COR-L47 (cell line): ENCODE measurements at regions not wholly inside any gene's neighbourhood (a gene's known extent, or its start where the extent isn't known, plus 50 kb on each side); places are given as distances from the start of the nearest gene placed in this dataset.
"Not testable (repeated sequence)": the region's sequence is repeated elsewhere in the genome, so short reads cannot be mapped to it uniquely, and the experiment has no call there.

Source experiments
- DNase-seq: peaks from one replicate; lab custom pipeline; 2025; lab: John Stamatoyannopoulos, UW

- no peak for DNase-seq
Observed at GRCh38 chr10:101280511-101280910, 51.2 kb upstream of the LBX1 start.

GRCh38 chr10:101280921-101281320 lies 51.7 kb upstream of the LBX1 start:
- not testable (repeated sequence) for DNase-seq

GRCh38 chr10:101282947-101283346 lies 53.7 kb upstream of the LBX1 start:
- DNase-seq: no peak

- DNase-seq: no peak
Observed at GRCh38 chr10:101283762-101284100, 54.5 kb upstream of the LBX1 start.

GRCh38 chr10:101284101-101284743 lies 55.0 kb upstream of the LBX1 start:
- DNase-seq: no peak

- no peak for DNase-seq
Observed at GRCh38 chr10:101284744-101285463, 55.6 kb upstream of the LBX1 start.

GRCh38 chr10:101285519-101286070 lies 56.3 kb upstream of the LBX1 start:
- peak; percentile 21 for DNase-seq

- no peak for DNase-seq
Observed at GRCh38 chr10:101286248-101287046, 57.2 kb upstream of the LBX1 start.

- DNase-seq: no peak
Observed at GRCh38 chr10:101287183-101287996, 58.1 kb upstream of the LBX1 start.

- no peak for DNase-seq
Observed at GRCh38 chr10:101287997-101288635, 58.9 kb upstream of the LBX1 start.

- no peak for DNase-seq
Observed at GRCh38 chr10:101289541-101289940, 60.3 kb upstream of the LBX1 start.

GRCh38 chr10:101290431-101290830 lies 61.2 kb upstream of the LBX1 start:
- DNase-seq: no peak

- no peak for DNase-seq
Observed at GRCh38 chr10:101290881-101291280, 61.6 kb upstream of the LBX1 start.

GRCh38 chr10:101291331-101292193 lies 62.3 kb upstream of the LBX1 start:
- DNase-seq: peak; percentile 25

GRCh38 chr10:101292194-101293006 lies 61.6 kb upstream of the BTRC start:
- peak; percentile 24 for DNase-seq

- DNase-seq: no peak
Observed at GRCh38 chr10:101293007-101293723, 60.8 kb upstream of the BTRC start.

- DNase-seq: no peak
Observed at GRCh38 chr10:101294109-101294508, 59.9 kb upstream of the BTRC start.

GRCh38 chr10:101295261-101295660 lies 58.7 kb upstream of the BTRC start:
- DNase-seq: no peak
